ENCODE measurements at regions not wholly inside any gene's neighbourhood (a gene's known extent, or its start where the extent isn't known, plus 50 kb on each side); places are given as distances from the start of the nearest gene placed in this dataset.

- no peak for DNase-seq
- H3K9me3 ChIP-seq (ENCODE audit: control insufficient read depth, low read depth, low read length), result no peaks in the 10 kb centered on the region
- no peak for TF ChIP-seq CTCF (conservative IDR thresholded peaks at IDR 0.05)
- no peak overlapping the region for H3K14ac ChIP-seq (ENCODE audit: insufficient read depth, low read length)
- H2BK15ac ChIP-seq (ENCODE audit: low read depth, low read length), result no peak overlapping the region
- H4K91ac ChIP-seq (ENCODE audit: insufficient read length, low read depth, low read length), result no peak overlapping the region
- Mint-ChIP-seq H3K4me1 (peaks cover 45 to 51% of the 10 kb centered on the region in 2 experiments), H3K36me3 (ENCODE audit: insufficient read depth in 1 of 3, low read depth in 3 of 3) (peaks cover 6 to 22% (median 18%) of the 10 kb centered on the region in 3 experiments; a peak in 6 of 7 replicates), H3K4me3 (no peak overlapping the region), H3K9me3 (no peaks in the 10 kb centered on the region), H3K27ac (no peak overlapping the region), H3K27me3 (ENCODE audit: low read depth) (no peaks in the 10 kb centered on the region)
- no peak overlapping the region for H3K56ac ChIP-seq (ENCODE audit: insufficient read length, low read depth, low read length)
- H3K4me1 ChIP-seq (ENCODE audit: insufficient read depth, low read length), result peaks cover 11% of the 10 kb centered on the region
- H3T11ph ChIP-seq (ENCODE audit: low read length), result no peak overlapping the region
- no peak overlapping the region for H3K23ac ChIP-seq (ENCODE audit: insufficient read length, low read depth, low read length)
- H2AK5ac ChIP-seq (ENCODE audit: insufficient read length, low read length), result no peak overlapping the region
- peaks cover 80% of the 10 kb centered on the region; the same call in 1 of the 2 replicates for H3K79me2 ChIP-seq (ENCODE audit: insufficient read depth, low read length)
- H2BK12ac ChIP-seq (ENCODE audit: insufficient read length, low read depth, low read length), result no peak overlapping the region
- no peak overlapping the region for H3K18ac ChIP-seq (ENCODE audit: insufficient read length, low read depth, low read length)
- no peak overlapping the region for H4K5ac ChIP-seq (ENCODE audit: insufficient read length, low read depth, low read length)
- no peaks in the 10 kb centered on the region for H3K23me2 ChIP-seq (ENCODE audit: insufficient read length, low read depth, low read length, poor library complexity, severe bottlenecking)
- H3K27ac ChIP-seq (ENCODE audit: insufficient read length, low read depth, low read length), result no peak overlapping the region
- no peak overlapping the region for H3K4me2 ChIP-seq (ENCODE audit: insufficient read depth, insufficient read length, low read length)
- no peak overlapping the region for H2AFZ ChIP-seq (ENCODE audit: low read length)
- H3K27me3 ChIP-seq (ENCODE audit: insufficient read depth, low read length), result no peaks in the 10 kb centered on the region
- WGBS (ENCODE audit: extremely low coverage, insufficient read length, low lambda C conversion rate), result no CpG with 5 or more reads among the region's 4 CpGs
- H2BK20ac ChIP-seq (ENCODE audit: low read depth, low read length, poor library complexity, severe bottlenecking), result no peak overlapping the region
- H3K9ac ChIP-seq (ENCODE audit: extremely low read depth, insufficient read length, low read length), result no peak overlapping the region
- H3K4ac ChIP-seq (ENCODE audit: low read depth, low read length), result no peak overlapping the region
- no peak overlapping the region for H4K8ac ChIP-seq (replicated peaks; ENCODE audit: insufficient read length, low read depth, low read length)
- no peak overlapping the region for H2BK5ac ChIP-seq (ENCODE audit: insufficient read length, low read length)
- no peak overlapping the region for H2BK120ac ChIP-seq (ENCODE audit: low read depth, low read length, poor library complexity, severe bottlenecking)
- H3K79me1 ChIP-seq (ENCODE audit: insufficient read depth, low read depth, low read length, poor library complexity, severe bottlenecking), result peaks cover 6% of the 10 kb centered on the region
- H4K20me1 ChIP-seq (ENCODE audit: control insufficient read depth, insufficient read depth, insufficient read length), result no peaks in the 10 kb centered on the region
Measured at GRCh38 chr3:72440491-72440890, 407.8 kb downstream of the SHQ1 start.

Data from H9 (cell line).